K562 (cell line): ENCODE measurements at regions not wholly inside any gene's neighbourhood (a gene's known extent, or its start where the extent isn't known, plus 50 kb on each side); places are given as distances from the start of the nearest gene placed in this dataset.

Experiments
- ATAC-seq: fragments of 200-7000 bp; cut with Tn5 transposase; 3 replicates; pipeline ENCODE4 v1.9.1; 2020; ENCODE audit warnings: moderate library complexity
- BruUV-seq: library from RNA; stranded (reverse); fragments of 400-500 nt; replicated peaks from 2 replicates; lab custom pipeline; 2021; lab: Mats Ljungman, UMichigan
- CTCF ChIA-PET: fragments of 300-600 bp; formaldehyde crosslinking; extraction: SDS; loops from one replicate; lab custom pipeline; 2021; ENCODE audit warnings: low intra/inter-chr PET ratio; lab: Yijun Ruan, JAX
- POLR2A ChIA-PET: fragments of 300-600, 350-650 bp; sonication (Branson Sonifier 250); formaldehyde crosslinking; extraction: SDS; loops from one replicate; lab custom pipeline; 2021; ENCODE audit warnings: antibody characterized with exemption, inconsistent platforms; lab: Yijun Ruan, JAX
- DNase-seq, 4 experiments: peaks; one replicate each; pipeline versions ENCODE4 v3.0.0 to v3.0.0-alpha.2; 2011 to 2018; ENCODE audit warnings: low spot score in 3 of 4, mixed read lengths in 3 of 4; ENCODE audit errors: extremely low read depth in 1 of 4
- FAIRE-seq: peaks from 2 replicates; lab custom pipeline; 2011; peaks lifted over from hg19 to GRCh38; lab: Jason Lieb, UNC
- H2AFZ ChIP-seq: 2 replicates; pipeline ENCODE4 v1.6.0; 2011; ENCODE audit warnings: low read depth, low read length, control low read depth, inconsistent platforms
- H3K27ac ChIP-seq: fragments of 200-600 bp; 3 replicates; pipeline ENCODE4 v1.8.0; 2011; ENCODE audit warnings: low read depth, mild to moderate bottlenecking, control low read depth, inconsistent platforms, low read length, moderate library complexity, mixed read lengths; ENCODE audit errors: extremely low read depth
- H3K27me3 ChIP-seq, 2 experiments: fragments of 300-600 bp in 1 of 2; 2 replicates in 1 of 2; 3 replicates in 1 of 2; pipeline versions ENCODE4 v1.6.0 to v1.8.0; 2011; ENCODE audit warnings: inconsistent platforms in 2 of 2, low read length in 2 of 2, mild to moderate bottlenecking in 1 of 2, mixed read lengths in 1 of 2, moderate library complexity in 1 of 2; ENCODE audit not compliant: control insufficient read depth in 2 of 2, insufficient read depth in 2 of 2
- H3K36me3 ChIP-seq: fragments of 300-600 bp; 3 replicates; pipeline ENCODE4 v1.8.0; 2011; ENCODE audit warnings: mild to moderate bottlenecking, low read length, inconsistent platforms; ENCODE audit not compliant: control insufficient read depth, insufficient read depth
- H3K4me1 ChIP-seq, 2 experiments: fragments of 200-600 bp in 1 of 2; replicated peaks in 1 of 2; 2 replicates in 1 of 2; 3 replicates in 1 of 2; pipeline versions ENCODE4 v1.5.1 to v1.8.0; 2011; ENCODE audit warnings: inconsistent platforms in 2 of 2, low read length in 2 of 2, mild to moderate bottlenecking in 1 of 2, mixed read lengths in 1 of 2, moderate library complexity in 1 of 2; ENCODE audit not compliant: control insufficient read depth in 2 of 2, insufficient read depth in 2 of 2
- H3K4me2 ChIP-seq: 2 replicates; pipeline ENCODE4 v1.6.1; 2011; ENCODE audit warnings: low read length, control low read depth, inconsistent platforms, mixed read lengths; ENCODE audit not compliant: insufficient read depth
- H3K4me3 ChIP-seq: fragments of 200-600 bp; sonication (generic), shearing (Covaris generic); 2 replicates; pipeline ENCODE4 v1.5.1; 2016; ENCODE audit warnings: control low read depth, inconsistent platforms
- H3K79me2 ChIP-seq: fragments of 200-600 bp; 3 replicates; pipeline ENCODE4 v1.8.0; 2011; ENCODE audit warnings: low read length, inconsistent platforms; ENCODE audit not compliant: control insufficient read depth, insufficient read depth
- H3K9ac ChIP-seq, 2 experiments: 2 replicates each; pipeline versions ENCODE4 v1.6.0 to v1.6.1; 2011; ENCODE audit warnings: low read depth in 2 of 2, low read length in 2 of 2, control low read depth in 1 of 2, inconsistent platforms in 1 of 2, mild to moderate bottlenecking in 1 of 2, mixed read lengths in 1 of 2; ENCODE audit not compliant: insufficient read depth in 1 of 2
- H3K9me1 ChIP-seq: one replicate; pipeline ENCODE4 v1.6.0; 2011; ENCODE audit warnings: inconsistent platforms, mild to moderate bottlenecking, low read length, moderate library complexity; ENCODE audit not compliant: control insufficient read depth, insufficient read depth
- H3K9me3 ChIP-seq: replicated peaks from 2 replicates; pipeline ENCODE4 v1.5.1; 2011; ENCODE audit warnings: low read depth, low read length, inconsistent platforms; ENCODE audit not compliant: control insufficient read depth, insufficient read depth
- H4K20me1 ChIP-seq: replicated peaks from 2 replicates; pipeline ENCODE4 v1.6.1; 2011; ENCODE audit warnings: low read length, inconsistent platforms, mixed read lengths; ENCODE audit not compliant: control insufficient read depth, insufficient read depth
- CEBPB ChIP-seq: fragments of 450-650 bp; IDR thresholded peaks from 2 replicates; pipeline ENCODE4 v1.6.1; 2016; ENCODE audit warnings: missing genetic modification characterization, missing compliant biosample characterization
- CEBPG ChIP-seq, 3 experiments: fragments of 200-800 bp in 1 of 3; sonication (Bioruptor generic) in 1 of 3; sonication (generic) in 1 of 3; formaldehyde crosslinking in 1 of 3; IDR thresholded peaks in 2 of 3; conservative IDR thresholded peaks in 1 of 3; 2 replicates each; pipeline versions ENCODE4 v1.6.1 to v1.8.0; 2016 to 2022; ENCODE audit warnings: missing compliant biosample characterization in 2 of 3, missing genetic modification characterization in 2 of 3, mild to moderate bottlenecking in 1 of 3, missing genetic modification reagents in 1 of 3
- MBD2 ChIP-seq: sonication (generic); IDR thresholded peaks from 2 replicates; pipeline ENCODE4 v1.6.1; 2016; ENCODE audit warnings: low read depth, borderline replicate concordance
- POU5F1 ChIP-seq: fragments of 150-350 bp; IDR thresholded peaks from 2 replicates; pipeline ENCODE4 v1.6.1; 2014; ENCODE audit warnings: borderline replicate concordance, low read length, low read depth, mild to moderate bottlenecking; ENCODE audit not compliant: partially characterized antibody
- RB1 ChIP-seq: fragments of 450-650 bp; IDR thresholded peaks from 2 replicates; pipeline ENCODE4 v1.6.1; 2017; ENCODE audit warnings: low read depth, mild to moderate bottlenecking
- THRAP3 ChIP-seq: fragments of 450-650 bp; IDR thresholded peaks from 2 replicates; pipeline ENCODE4 v1.6.1; 2016; ENCODE audit warnings: mild to moderate bottlenecking, inconsistent platforms, borderline replicate concordance
- ZNF354B ChIP-seq: fragments of 250-450 bp; sonication (Bioruptor Pico); IDR thresholded peaks from 2 replicates; pipeline ENCODE4 v1.4.0; 2020
- WGBS: fragments of 100-300 bp; shearing (Covaris generic); methylation state at CpG from one replicate; pipeline ENCODE4 v1.1.6; 2016; ENCODE audit warnings: low coverage, mixed read lengths; ENCODE audit not compliant: insufficient coverage; ENCODE audit errors: missing lambda C conversion rate; 5-methylcytosine and 5-hydroxymethylcytosine counted together
- in situ Hi-C: fragments of 300-500 bp; cut with MboI; formaldehyde crosslinking; loops from 4 replicates; pipeline ENCODE4 v1.15.0; 2018; ENCODE audit warnings: inconsistent platforms, mixed read lengths
- intact Hi-C: fragments of 100-400 bp; cut with micrococcal nuclease; formaldehyde crosslinking; loops from 2 replicates; pipeline ENCODE4 v1.14.2; 2022

- no peaks in the 10 kb centered on the region for H3K9me1 ChIP-seq
- TF ChIP-seq CEBPG (CRISPR knock-in tag; IDR thresholded peaks at IDR 0.05) (no peak), CEBPG (tag; conservative IDR thresholded peaks at IDR 0.05 in 1 of 2, IDR thresholded peaks at IDR 0.05 in 1 of 2) (peak in 1 of 2 experiments; percentile 55; a peak in 1 of 4 replicates), CEBPB (tag) (peak; percentile 59; the same call in 1 of the 2 replicates), MBD2 (no peak), POU5F1 (no peak), RB1 (no peak)
- BruUV-seq: no TSS peak
- H3K9ac ChIP-seq: no peak overlapping the region
- no peaks in the 10 kb centered on the region for H3K27me3 ChIP-seq
- no peaks in the 10 kb centered on the region for H3K36me3 ChIP-seq
- 4% methylated on average over 2 of the region's 2 CpGs for WGBS
- H3K4me2 ChIP-seq: no peak overlapping the region
- in situ Hi-C loops: no loop called here
- POLR2A ChIA-PET: interaction anchor here (1.1 kb wide), 1 partner anchor 8 kb away, joined by 3 read pairs; no protein-coding TSS in a partner anchor
- intact Hi-C loops: no loop called here
- CTCF ChIA-PET: no interaction called here
- no peak overlapping the region for H2AFZ ChIP-seq
- H3K27ac ChIP-seq: no peak overlapping the region
- no peak for DNase-seq
- H3K9me3 ChIP-seq: no peaks in the 10 kb centered on the region; the same call in 1 of the 2 replicates
- ATAC-seq: no peak
- H4K20me1 ChIP-seq: no peaks in the 10 kb centered on the region
- no peak overlapping the region for H3K4me3 ChIP-seq
- no peak for FAIRE-seq
- H3K79me2 ChIP-seq: no peaks in the 10 kb centered on the region
- no peaks in the 10 kb centered on the region for H3K4me1 ChIP-seq
Observed at GRCh38 chr7:156327474-156327873, 313.1 kb upstream of the RNF32 start.

- Histone ChIP-seq H3K9ac (no peak overlapping the region), H2AFZ (no peak overlapping the region), H3K27ac (no peak overlapping the region), H3K27me3 (peaks cover 2 to 9% of the 10 kb centered on the region in 2 experiments; a peak in 3 of 5 replicates), H3K36me3 (no peaks in the 10 kb centered on the region), H3K4me3 (no peak overlapping the region), H3K9me3 (no peaks in the 10 kb centered on the region), H3K4me2 (no peak overlapping the region), H3K79me2 (no peaks in the 10 kb centered on the region), H3K9me1 (no peaks in the 10 kb centered on the region), H3K4me1 (no peaks in the 10 kb centered on the region), H4K20me1 (no peaks in the 10 kb centered on the region)
- TF ChIP-seq THRAP3: no peak
- no peak for TF ChIP-seq ZNF354B (CRISPR knock-in tag)
- 0% methylated on average over 1 of the region's 1 CpG for WGBS
- CTCF ChIA-PET: interaction anchor here (0.6 kb wide), 1 partner anchor 1283 kb away, joined by 3 read pairs; no protein-coding TSS in a partner anchor
- no TSS peak for BruUV-seq
- no peak for DNase-seq
- intact Hi-C loops: no loop called here
- POLR2A ChIA-PET: interaction anchor here (0.9 kb wide), 1 partner anchor 9 kb away, joined by 4 read pairs; no protein-coding TSS in a partner anchor
- no peak for ATAC-seq
- in situ Hi-C loops: no loop called here
- no peak for FAIRE-seq
Observed at GRCh38 chr7:156324201-156324600, 316.4 kb upstream of the RNF32 start.
